ENCODE measurements at regions not wholly inside any gene's neighbourhood (a gene's known extent, or its start where the extent isn't known, plus 50 kb on each side); places are given as distances from the start of the nearest gene placed in this dataset.

- TF ChIP-seq CTCF (IDR thresholded peaks at IDR 0.05; ENCODE audit: extremely low read depth in 1 of 2, insufficient read depth in 1 of 2, low read depth in 1 of 2, low read length in 2 of 2): no peak
- no peak for TF ChIP-seq GATA2 (IDR thresholded peaks at IDR 0.05; ENCODE audit: insufficient read depth, insufficient read length, low read depth, low read length)
- TF ChIP-seq EZH2 (IDR thresholded peaks at IDR 0.05; ENCODE audit: borderline replicate concordance, low read depth, low read length, severe bottlenecking): no peak
- no peak for TF ChIP-seq POLR2A (IDR thresholded peaks at IDR 0.05; ENCODE audit: low read depth, low read length)
- TF ChIP-seq POLR2AphosphoS5 (IDR thresholded peaks at IDR 0.05; ENCODE audit: insufficient read depth, low read depth, low read length): no peak
- no peak for TF ChIP-seq FOS (IDR thresholded peaks at IDR 0.05; ENCODE audit: borderline replicate concordance, insufficient read depth, low read length)
- TF ChIP-seq MYC (IDR thresholded peaks at IDR 0.05; ENCODE audit: low read depth, low read length): no peak
- no peak for TF ChIP-seq MAX (IDR thresholded peaks at IDR 0.05; ENCODE audit: insufficient read depth, insufficient read length)
- TF ChIP-seq JUN (IDR thresholded peaks at IDR 0.05; ENCODE audit: borderline replicate concordance, insufficient read depth, insufficient read length, low read depth): no peak
These were observed 57.7 kb upstream of the MEF2C start for GRCh38 chr5:88940713-88941112.

All from endothelial cell of umbilical vein (primary cell).